Endometrium (tissue), 2 donors: ENCODE measurements at regions not wholly inside any gene's neighbourhood (a gene's known extent, or its start where the extent isn't known, plus 50 kb on each side); places are given as distances from the start of the nearest gene placed in this dataset.
"Not testable (repeated sequence)": the region's sequence is repeated elsewhere in the genome, so short reads cannot be mapped to it uniquely, and the experiment has no call there.

Source experiments
- FAIRE-seq: peaks from 2 replicates; lab custom pipeline; 2012; peaks lifted over from hg19 to GRCh38; lab: Jason Lieb, UNC
- donor health status: control.
- donor health status: control.

GRCh38 chr4:72677265-72677664 lies 108.2 kb upstream of the ADAMTS3 start:
- FAIRE-seq: no peak

GRCh38 chr4:72671980-72672379 lies 103.0 kb upstream of the ADAMTS3 start:
- FAIRE-seq: no peak

GRCh38 chr4:72670521-72670920 lies 101.5 kb upstream of the ADAMTS3 start:
- no peak for FAIRE-seq

- no peak for FAIRE-seq
Observed at GRCh38 chr4:72666910-72667309, 97.9 kb upstream of the ADAMTS3 start.

- FAIRE-seq: no peak
Observed at GRCh38 chr4:72665171-72665968, 96.3 kb upstream of the ADAMTS3 start.

GRCh38 chr4:72663828-72664227 lies 94.8 kb upstream of the ADAMTS3 start:
- FAIRE-seq: no peak

GRCh38 chr4:72661830-72662229 lies 92.8 kb upstream of the ADAMTS3 start:
- no peak for FAIRE-seq

- FAIRE-seq: no peak
Observed at GRCh38 chr4:72641611-72642010, 72.6 kb upstream of the ADAMTS3 start.

GRCh38 chr4:72636866-72637265 lies 67.8 kb upstream of the ADAMTS3 start:
- FAIRE-seq: not testable (repeated sequence)

GRCh38 chr4:72635931-72636330 lies 66.9 kb upstream of the ADAMTS3 start:
- FAIRE-seq: not testable (repeated sequence)

- not testable (repeated sequence) for FAIRE-seq
Observed at GRCh38 chr4:72632253-72632652, 63.2 kb upstream of the ADAMTS3 start.

GRCh38 chr4:72631296-72631695 lies 62.3 kb upstream of the ADAMTS3 start:
- no peak for FAIRE-seq

GRCh38 chr4:72629540-72629939 lies 60.5 kb upstream of the ADAMTS3 start:
- no peak for FAIRE-seq

- no peak for FAIRE-seq
Observed at GRCh38 chr4:72627723-72628122, 58.7 kb upstream of the ADAMTS3 start.
